Parathyroid adenoma (tissue), 2 donors: ENCODE measurements at regions not wholly inside any gene's neighbourhood (a gene's known extent, or its start where the extent isn't known, plus 50 kb on each side); places are given as distances from the start of the nearest gene placed in this dataset.

Experiments used
- H2AFZ ChIP-seq: fragments of 300-600 bp; sonication (generic); one replicate; pipeline ENCODE4 v1.7.0; 2017; ENCODE audit warnings: antibody characterized with exemption, mild to moderate bottlenecking
- H3K27ac ChIP-seq: fragments of 300-600 bp; sonication (generic); one replicate; pipeline ENCODE4 v1.7.0; 2017
- H3K27me3 ChIP-seq: fragments of 300-600 bp; sonication (generic); one replicate; pipeline ENCODE4 v1.7.0; 2017; ENCODE audit warnings: low read length; ENCODE audit not compliant: control insufficient read depth, insufficient read depth
- H3K36me3 ChIP-seq: fragments of 300-600 bp; sonication (generic); one replicate; pipeline ENCODE4 v1.7.0; 2017; ENCODE audit warnings: low read length; ENCODE audit not compliant: control insufficient read depth, insufficient read depth
- H3K4me1 ChIP-seq: fragments of 300-600 bp; sonication (generic); one replicate; pipeline ENCODE4 v1.7.0; 2017; ENCODE audit warnings: control low read depth
- H3K4me2 ChIP-seq: fragments of 300-600 bp; sonication (generic); one replicate; pipeline ENCODE4 v1.7.0; 2017; ENCODE audit warnings: low read length
- H3K4me3 ChIP-seq: fragments of 300-600 bp; sonication (generic); one replicate; pipeline ENCODE4 v1.7.0; 2017; ENCODE audit warnings: low read depth, low read length
- H3K79me2 ChIP-seq: fragments of 300-600 bp; sonication (generic); one replicate; pipeline ENCODE4 v1.7.0; 2017; ENCODE audit warnings: control low read depth
- H3K9ac ChIP-seq: fragments of 300-600 bp; sonication (generic); one replicate; pipeline ENCODE4 v1.7.0; 2017; ENCODE audit warnings: mild to moderate bottlenecking
- H3K9me3 ChIP-seq: fragments of 300-600 bp; sonication (generic); one replicate; pipeline ENCODE4 v1.7.0; 2017; ENCODE audit warnings: low read length; ENCODE audit not compliant: control insufficient read depth
- TF ChIP-seq, protein P1 (sequence below): fragments of 300-600 bp; sonication (generic); IDR thresholded peaks from one replicate; pipeline ENCODE4 v1.7.0; 2017; ENCODE audit warnings: antibody characterized with exemption, mild to moderate bottlenecking
- donor health status: primary hyperparathyroidism.

DNA sequence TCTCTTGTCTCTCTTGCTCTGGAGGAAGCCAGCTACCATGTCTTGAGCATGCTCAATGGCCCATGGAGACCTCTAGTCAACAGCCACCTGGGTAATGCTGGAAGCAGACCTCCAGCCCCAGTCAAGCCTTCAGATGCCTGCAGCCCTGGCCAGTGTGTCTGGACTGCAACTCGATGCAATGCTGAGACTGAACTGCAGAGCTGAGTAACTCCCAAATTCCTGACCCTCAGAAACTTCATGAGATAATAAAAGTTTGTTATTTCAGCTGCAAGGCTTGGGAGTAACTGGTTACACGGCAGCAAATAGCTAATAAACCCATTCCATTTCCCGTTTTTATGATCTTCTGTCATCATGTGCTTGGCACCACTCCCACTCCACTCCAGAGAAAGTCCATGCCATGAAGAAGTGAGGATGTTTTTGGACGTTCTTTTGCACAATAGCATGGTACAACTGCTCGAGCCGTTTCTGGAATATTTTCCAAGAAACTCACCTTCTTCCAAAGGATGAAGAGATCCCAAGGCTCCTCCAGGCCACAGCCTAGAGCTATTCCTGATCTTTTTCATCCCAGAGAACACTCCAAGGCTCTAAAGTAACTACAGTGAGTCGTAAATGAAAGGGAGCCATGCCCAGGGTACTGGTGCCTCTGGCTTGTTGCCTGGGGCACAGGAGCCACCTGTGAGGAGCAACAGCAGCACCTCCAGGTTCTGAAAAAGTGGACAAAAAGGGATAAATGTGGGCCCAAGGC, 72.0 kb upstream of the KLF13 start:
- H2AFZ ChIP-seq = no peak overlapping the region
- H3K9me3 ChIP-seq = no peaks in the 10 kb centered on the region
- no peaks in the 10 kb centered on the region for H3K79me2 ChIP-seq
- no peak overlapping the region for H3K9ac ChIP-seq
- H3K4me2 ChIP-seq = no peak overlapping the region
- no peaks in the 10 kb centered on the region for H3K36me3 ChIP-seq
- no peaks in the 10 kb centered on the region for H3K27me3 ChIP-seq
- TF ChIP-seq, protein P1, sequence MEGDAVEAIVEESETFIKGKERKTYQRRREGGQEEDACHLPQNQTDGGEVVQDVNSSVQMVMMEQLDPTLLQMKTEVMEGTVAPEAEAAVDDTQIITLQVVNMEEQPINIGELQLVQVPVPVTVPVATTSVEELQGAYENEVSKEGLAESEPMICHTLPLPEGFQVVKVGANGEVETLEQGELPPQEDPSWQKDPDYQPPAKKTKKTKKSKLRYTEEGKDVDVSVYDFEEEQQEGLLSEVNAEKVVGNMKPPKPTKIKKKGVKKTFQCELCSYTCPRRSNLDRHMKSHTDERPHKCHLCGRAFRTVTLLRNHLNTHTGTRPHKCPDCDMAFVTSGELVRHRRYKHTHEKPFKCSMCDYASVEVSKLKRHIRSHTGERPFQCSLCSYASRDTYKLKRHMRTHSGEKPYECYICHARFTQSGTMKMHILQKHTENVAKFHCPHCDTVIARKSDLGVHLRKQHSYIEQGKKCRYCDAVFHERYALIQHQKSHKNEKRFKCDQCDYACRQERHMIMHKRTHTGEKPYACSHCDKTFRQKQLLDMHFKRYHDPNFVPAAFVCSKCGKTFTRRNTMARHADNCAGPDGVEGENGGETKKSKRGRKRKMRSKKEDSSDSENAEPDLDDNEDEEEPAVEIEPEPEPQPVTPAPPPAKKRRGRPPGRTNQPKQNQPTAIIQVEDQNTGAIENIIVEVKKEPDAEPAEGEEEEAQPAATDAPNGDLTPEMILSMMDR = no peak
- no peak overlapping the region for H3K27ac ChIP-seq
- no peaks in the 10 kb centered on the region for H3K4me1 ChIP-seq
- no peak overlapping the region for H3K4me3 ChIP-seq

DNA sequence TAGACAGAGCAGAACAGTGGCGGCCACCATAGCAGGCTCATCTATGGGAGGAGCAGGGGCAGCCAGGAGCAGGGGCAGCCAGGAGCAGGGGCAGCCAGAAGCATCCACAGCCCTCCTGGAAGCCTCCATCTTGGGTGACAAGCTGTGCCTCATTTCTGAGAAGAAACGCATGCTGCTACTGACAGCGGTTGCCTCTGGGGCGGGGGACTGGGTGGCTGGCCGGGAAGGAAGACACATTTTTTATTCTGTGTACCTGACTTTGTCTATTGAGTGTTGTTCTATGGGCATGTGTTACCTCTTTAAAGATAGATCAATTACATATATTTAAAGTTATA, 71.5 kb upstream of the KLF13 start:
- TF ChIP-seq, protein P1 = no peak
- no peak overlapping the region for H3K4me3 ChIP-seq
- no peaks in the 10 kb centered on the region for H3K36me3 ChIP-seq
- no peak overlapping the region for H2AFZ ChIP-seq
- H3K27ac ChIP-seq = no peak overlapping the region
- no peaks in the 10 kb centered on the region for H3K4me1 ChIP-seq
- no peaks in the 10 kb centered on the region for H3K79me2 ChIP-seq
- H3K9ac ChIP-seq = no peak overlapping the region
- no peaks in the 10 kb centered on the region for H3K9me3 ChIP-seq
- no peak overlapping the region for H3K4me2 ChIP-seq
- H3K27me3 ChIP-seq = no peaks in the 10 kb centered on the region

DNA sequence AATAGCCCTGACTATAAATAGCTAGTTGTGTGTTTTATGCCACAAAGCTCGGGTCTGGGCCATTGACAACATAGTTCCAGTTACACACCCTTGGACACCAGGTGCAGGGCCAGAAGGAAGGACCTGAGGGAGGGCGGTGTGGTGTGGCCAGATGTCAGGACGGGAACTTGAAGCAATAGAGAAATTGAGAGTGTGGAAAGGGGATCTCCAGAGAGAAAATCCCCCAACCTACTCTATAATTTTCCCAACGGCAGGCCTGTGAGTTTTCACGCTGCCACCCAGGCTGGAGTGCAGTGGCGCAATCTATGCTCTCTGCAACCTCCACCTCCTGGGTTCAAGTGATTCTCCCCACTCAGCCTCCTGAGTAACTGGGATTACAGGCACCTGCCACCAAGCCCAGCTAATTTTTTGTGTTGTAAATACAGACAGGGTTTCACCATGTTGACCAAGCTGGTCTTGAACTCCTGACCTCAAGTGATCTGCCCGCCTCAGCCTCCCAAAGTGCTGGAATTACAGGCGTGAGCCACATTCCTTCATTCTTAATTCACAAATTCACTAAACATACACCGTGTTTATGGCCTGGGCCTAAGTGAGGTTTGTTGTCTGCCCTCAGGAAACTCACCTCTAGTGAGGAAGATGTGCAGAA, 70.8 kb upstream of the KLF13 start:
- Histone ChIP-seq H3K9me3 (no peaks in the 10 kb centered on the region), H2AFZ (no peak overlapping the region), H3K79me2 (no peaks in the 10 kb centered on the region), H3K4me3 (no peak overlapping the region), H3K4me1 (no peaks in the 10 kb centered on the region), H3K27ac (no peak overlapping the region), H3K27me3 (no peaks in the 10 kb centered on the region), H3K4me2 (no peak overlapping the region), H3K36me3 (no peaks in the 10 kb centered on the region), H3K9ac (no peak overlapping the region)
- TF ChIP-seq, protein P1 = no peak

DNA sequence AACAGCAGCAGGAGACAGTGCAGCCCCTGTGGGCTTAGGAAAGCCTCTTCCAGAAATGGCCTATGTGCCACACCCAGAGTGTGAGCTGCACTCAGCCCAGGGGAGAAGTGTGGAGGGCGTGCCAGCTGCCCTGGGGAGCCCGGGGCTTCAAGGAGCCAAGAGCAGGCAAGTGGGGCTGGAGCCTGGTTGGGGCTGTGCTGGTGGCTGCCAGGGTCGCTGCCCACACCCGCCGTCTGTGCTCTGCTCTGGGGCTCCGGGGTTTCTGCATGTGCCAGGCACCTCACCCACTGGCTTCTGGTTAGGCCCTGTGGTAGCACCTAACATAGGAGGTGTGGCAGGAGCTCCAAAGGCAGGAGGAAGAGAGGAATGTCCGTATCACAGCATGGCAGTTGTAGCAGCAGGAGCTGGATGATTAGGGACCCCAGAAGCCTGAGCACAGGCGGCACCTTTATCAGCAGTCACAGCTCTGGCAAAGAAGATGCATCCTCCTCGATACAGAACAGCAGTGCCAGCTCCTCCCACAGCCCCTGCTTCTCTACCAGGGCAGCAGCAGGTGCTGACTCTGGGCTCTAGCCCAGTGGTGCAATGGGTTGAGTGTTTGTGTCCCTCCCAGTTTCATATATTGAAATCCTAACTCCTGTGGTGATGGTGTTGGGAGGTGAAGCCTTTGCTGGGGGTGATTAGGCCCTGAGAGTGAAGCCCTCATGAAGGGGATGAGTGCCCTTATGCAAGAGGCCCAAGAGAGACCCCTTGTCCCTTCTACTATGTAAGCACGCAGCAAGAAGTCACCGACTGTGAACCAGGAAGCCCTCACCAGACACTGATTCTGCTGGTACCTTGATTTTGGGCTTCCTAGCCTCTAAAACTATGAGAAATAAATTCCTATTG, 70.0 kb upstream of the KLF13 start:
- Histone ChIP-seq H3K4me2 (no peak overlapping the region), H3K9me3 (no peaks in the 10 kb centered on the region), H3K36me3 (no peaks in the 10 kb centered on the region), H3K79me2 (no peaks in the 10 kb centered on the region), H3K9ac (no peak overlapping the region), H2AFZ (no peak overlapping the region), H3K27ac (no peak overlapping the region), H3K27me3 (no peaks in the 10 kb centered on the region), H3K4me1 (no peaks in the 10 kb centered on the region), H3K4me3 (no peak overlapping the region)
- TF ChIP-seq, protein P1 = no peak
